GM19240 (cell line): ENCODE measurements at regions not wholly inside any gene's neighbourhood (a gene's known extent, or its start where the extent isn't known, plus 50 kb on each side); places are given as distances from the start of the nearest gene placed in this dataset.

Source experiments
- DNase-seq: peaks from one replicate; pipeline ENCODE4 v3.0.0; 2011; ENCODE audit warnings: low spot score; ENCODE audit not compliant: insufficient read length

DNA sequence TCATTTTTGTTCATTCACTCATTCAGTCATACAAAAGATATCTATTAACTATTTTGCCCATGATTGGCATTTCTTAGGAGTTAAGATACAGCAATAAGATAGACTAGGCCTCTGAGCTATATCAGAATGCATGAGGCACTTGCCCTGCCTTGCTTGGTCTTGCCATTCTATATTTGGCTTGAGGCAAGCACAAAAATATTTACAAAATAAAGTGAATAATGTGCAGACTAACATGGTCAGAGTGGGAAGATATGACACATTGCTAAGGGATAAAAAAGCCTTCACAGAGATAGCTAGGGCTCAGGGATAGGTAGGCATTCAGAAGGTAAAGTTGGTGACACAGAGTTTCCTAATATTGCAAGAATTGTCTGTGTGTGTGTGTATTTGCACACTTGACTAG is 75.0 kb upstream of the MMADHC start:
- DNase-seq: no peak

GRCh38 chr2:149661844-149662243 is 74.3 kb upstream of the MMADHC start:
- no peak for DNase-seq

GRCh38 chr2:149658553-149658952 is 71.0 kb upstream of the MMADHC start:
- DNase-seq: no peak

GRCh38 chr2:149657401-149658040 is 69.9 kb upstream of the MMADHC start:
- DNase-seq: no peak

GRCh38 chr2:149656996-149657395 is 69.4 kb upstream of the MMADHC start:
- DNase-seq: no peak

DNA sequence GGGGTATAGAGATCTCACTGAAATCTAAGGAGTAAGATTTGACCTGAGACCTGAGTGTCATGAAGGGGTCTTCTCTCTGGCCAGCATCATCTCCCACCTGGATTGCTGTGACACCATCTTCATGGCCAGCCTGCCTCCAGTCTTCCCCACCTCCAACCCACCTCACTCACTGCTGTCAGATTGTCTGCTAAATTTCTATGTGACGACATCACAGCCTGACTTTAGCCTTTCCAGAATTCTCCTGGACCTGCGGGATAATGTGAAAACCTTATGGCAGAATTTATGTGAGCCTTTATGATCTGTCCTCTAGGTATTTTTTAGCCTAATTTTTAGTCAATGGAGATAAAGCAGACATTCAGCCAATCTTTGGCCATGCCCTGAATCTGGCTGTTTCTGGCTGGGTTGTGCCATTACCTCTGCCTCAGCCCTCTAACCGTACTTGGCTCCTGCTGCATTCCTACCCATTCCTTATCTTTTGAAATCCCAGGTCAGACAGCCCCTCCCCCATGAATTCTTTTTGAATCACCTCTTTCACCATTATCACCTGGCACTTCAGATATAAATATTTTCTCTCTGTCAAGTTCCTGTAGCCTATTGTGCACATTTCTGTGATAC is 66.4 kb upstream of the MMADHC start:
- DNase-seq: no peak

DNA sequence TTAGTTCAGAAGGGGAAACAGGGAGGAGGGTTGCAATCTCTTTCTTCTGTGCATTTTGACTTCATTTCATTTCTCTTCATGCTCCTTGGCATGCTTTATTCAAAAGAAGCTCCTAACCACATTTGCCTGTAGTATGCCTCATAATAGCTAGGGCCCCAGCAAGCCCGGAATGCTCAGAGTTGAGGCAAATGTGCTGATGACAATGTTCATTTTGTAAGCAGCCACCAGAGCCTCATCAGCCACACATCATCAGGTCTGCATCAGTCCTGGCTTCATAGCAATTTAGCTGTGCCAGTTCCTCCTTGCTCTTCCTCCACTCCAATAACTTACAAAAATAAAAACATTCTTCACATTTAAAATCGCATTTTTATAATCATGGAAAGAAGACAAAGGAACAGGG is 65.4 kb upstream of the MMADHC start:
- no peak for DNase-seq

DNA sequence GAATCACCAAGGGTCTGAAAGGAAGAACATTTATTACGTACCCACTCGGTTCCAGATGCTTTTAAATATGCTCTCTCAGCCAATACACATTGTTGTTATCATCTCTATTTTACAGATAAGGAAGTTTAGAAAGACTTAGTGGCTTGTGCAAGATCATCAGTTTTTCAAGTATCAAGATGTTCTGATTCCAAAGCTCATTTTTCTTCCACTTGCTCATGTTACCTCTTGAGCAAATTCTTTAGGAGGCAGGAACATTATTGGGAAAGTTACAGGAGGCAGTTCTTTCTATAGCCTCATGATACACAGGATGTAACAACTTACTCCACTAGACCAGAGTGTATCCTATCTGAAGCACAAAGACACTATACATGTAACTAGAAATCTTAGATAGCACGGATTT is 65.0 kb upstream of the MMADHC start:
- DNase-seq: no peak

DNA sequence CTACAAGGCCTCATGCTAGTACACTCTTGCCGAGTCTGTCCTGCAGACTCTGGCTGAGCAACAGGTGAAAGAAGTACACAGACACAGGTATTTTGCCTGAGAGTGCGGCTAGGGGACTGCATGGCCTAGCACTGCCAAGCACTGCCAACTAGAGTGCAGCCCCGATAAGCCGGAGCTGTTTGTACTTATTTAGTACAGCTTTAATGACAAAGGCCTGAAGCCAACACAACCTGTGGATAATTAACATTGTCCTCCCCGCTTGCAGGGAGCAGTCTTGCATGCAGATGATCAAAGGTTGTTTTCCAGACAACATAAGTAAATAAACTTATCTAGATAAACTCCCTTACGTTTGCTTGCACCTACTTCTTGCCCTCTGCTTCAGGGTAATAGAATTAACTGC is 63.7 kb upstream of the MMADHC start:
- DNase-seq: no peak

GRCh38 chr2:149650006-149650405 is 62.4 kb upstream of the MMADHC start:
- no peak for DNase-seq

DNA sequence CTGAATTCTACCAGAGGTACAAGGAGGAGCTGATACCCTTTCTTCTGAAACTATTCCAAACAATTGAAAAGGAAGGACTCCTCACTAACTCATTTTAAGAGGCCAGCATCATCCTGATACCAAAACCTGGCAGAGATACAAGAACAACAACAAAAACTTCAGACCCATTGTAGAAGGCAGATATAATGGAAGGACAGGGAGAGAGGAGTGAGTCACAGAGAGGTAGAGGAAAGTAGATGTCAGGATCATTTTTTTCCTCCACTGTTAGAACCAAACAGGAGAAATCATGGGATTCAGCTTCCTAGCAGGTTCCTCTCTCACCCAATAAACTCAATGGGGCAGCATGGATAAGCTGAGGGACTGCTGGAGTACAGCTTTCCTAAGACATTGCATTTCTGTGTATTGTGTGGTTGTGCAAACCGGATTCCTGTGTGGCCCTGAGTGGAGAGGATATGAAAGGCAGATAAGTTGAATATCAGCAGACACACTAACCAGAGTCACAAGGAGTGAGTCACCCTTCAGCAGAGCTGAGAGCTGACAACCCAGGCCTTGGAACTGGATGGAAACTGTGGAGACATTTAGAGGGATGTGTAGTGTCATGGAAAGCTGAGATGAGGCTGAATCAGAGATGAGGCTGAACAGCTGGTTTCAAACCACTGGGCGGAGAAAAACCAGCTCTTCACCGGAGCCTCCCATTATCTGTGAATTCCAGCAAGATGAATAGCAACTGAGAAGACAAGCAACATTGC is 60.9 kb upstream of the MMADHC start:
- DNase-seq: no peak

DNA sequence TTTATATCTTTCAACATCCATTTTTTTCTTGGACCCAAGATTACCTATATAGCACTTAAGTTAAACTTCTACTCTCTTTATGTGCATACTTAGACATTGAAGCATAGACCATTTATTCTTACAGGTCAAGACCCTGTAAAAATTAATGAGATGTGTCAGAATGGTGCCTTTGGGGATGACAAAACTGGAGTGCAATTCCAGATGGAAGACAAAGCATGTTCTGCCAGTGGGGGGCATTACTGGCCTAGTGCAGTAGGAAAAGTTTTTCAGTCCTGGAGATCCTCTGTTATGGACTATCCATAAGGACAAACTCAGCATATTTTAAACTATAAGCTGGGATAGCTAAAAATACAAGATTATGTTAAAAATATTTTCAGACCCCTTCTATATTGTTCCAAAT is 57.8 kb upstream of the MMADHC start:
- no peak for DNase-seq
